HepG2 (cell line): ENCODE measurements at regions not wholly inside any gene's neighbourhood (a gene's known extent, or its start where the extent isn't known, plus 50 kb on each side); places are given as distances from the start of the nearest gene placed in this dataset.

ENCODE experiments used
- ATAC-seq: fragments of 200-7000 bp; cut with Tn5 transposase; 3 replicates; pipeline ENCODE4 v1.9.1; 2020; ENCODE audit warnings: mild to moderate bottlenecking, moderate library complexity
- BruUV-seq: library from RNA; stranded (reverse); fragments of 400-500 nt; replicated peaks from 2 replicates; lab custom pipeline; 2021; lab: Mats Ljungman, UMichigan
- CTCF ChIA-PET: fragments of 300-600 bp; formaldehyde crosslinking; extraction: SDS; loops from one replicate; lab custom pipeline; 2021; ENCODE audit warnings: low total read pairs, inconsistent platforms, low intra/inter-chr PET ratio; lab: Yijun Ruan, JAX
- POLR2A ChIA-PET: fragments of 350-600 bp; sonication (Branson Sonifier 250); formaldehyde crosslinking; loops from one replicate; lab custom pipeline; 2020; ENCODE audit warnings: antibody characterized with exemption, inconsistent platforms; lab: Yijun Ruan, JAX
- DNase-seq: peaks from one replicate; pipeline ENCODE4 v3.0.0-alpha.2; 2015; ENCODE audit warnings: low spot score
- FAIRE-seq: peaks from 3 replicates; lab custom pipeline; 2011; peaks lifted over from hg19 to GRCh38; lab: Jason Lieb, UNC
- H2AFZ ChIP-seq: one replicate; pipeline ENCODE4 v1.6.1; 2011; ENCODE audit warnings: low read length, inconsistent platforms
- H3K27ac ChIP-seq: fragments of 300-600 bp; 3 replicates; pipeline ENCODE4 v1.8.0; 2011; ENCODE audit warnings: mixed run types, mild to moderate bottlenecking, mixed read lengths, low read length, inconsistent platforms; ENCODE audit not compliant: insufficient read depth; ENCODE audit errors: extremely low read length
- H3K27me3 ChIP-seq, 2 experiments: fragments of 200-600 bp in 1 of 2; 2 replicates in 1 of 2; 3 replicates in 1 of 2; pipeline versions ENCODE4 v1.6.0 to v1.8.0; 2011; ENCODE audit warnings: low read length in 2 of 2, mild to moderate bottlenecking in 2 of 2, moderate library complexity in 2 of 2, inconsistent platforms in 1 of 2; ENCODE audit not compliant: insufficient read depth in 2 of 2, control insufficient read depth in 1 of 2
- H3K36me3 ChIP-seq, 2 experiments: fragments of 200-600 bp in 1 of 2; replicated peaks in 1 of 2; 2 replicates in 1 of 2; 3 replicates in 1 of 2; pipeline versions ENCODE4 v1.5.1 to v1.8.0; 2011; ENCODE audit warnings: low read length in 2 of 2, inconsistent platforms in 1 of 2; ENCODE audit not compliant: insufficient read depth in 2 of 2, control insufficient read depth in 1 of 2
- H3K4me1 ChIP-seq: 2 replicates; pipeline ENCODE4 v1.5.1; 2012; ENCODE audit warnings: low read length, inconsistent platforms; ENCODE audit not compliant: insufficient read depth
- H3K4me2 ChIP-seq: 2 replicates; pipeline ENCODE4 v1.6.0; 2011; ENCODE audit warnings: low read depth, low read length, inconsistent platforms
- H3K4me3 ChIP-seq, 3 experiments: fragments of 200-600 bp in 1 of 3; sonication (generic), shearing (Covaris generic) in 1 of 3; replicated peaks in 1 of 3; 2 replicates each; pipeline ENCODE4 v1.5.1; 2011 to 2016; ENCODE audit warnings: low read length in 3 of 3, inconsistent platforms in 2 of 3, low read depth in 2 of 3, mild to moderate bottlenecking in 2 of 3, control low read depth in 1 of 3, mixed read lengths in 1 of 3; ENCODE audit not compliant: insufficient read depth in 1 of 3
- H3K79me2 ChIP-seq: one replicate; pipeline ENCODE4 v1.6.1; 2011; ENCODE audit warnings: low read length, inconsistent platforms; ENCODE audit not compliant: insufficient read depth
- H3K9ac ChIP-seq: 2 replicates; pipeline ENCODE4 v1.6.0; 2011; ENCODE audit warnings: mild to moderate bottlenecking, low read depth, low read length, inconsistent platforms; ENCODE audit not compliant: insufficient read depth
- H3K9me3 ChIP-seq: 2 replicates; pipeline ENCODE4 v1.5.1; 2012; ENCODE audit warnings: mild to moderate bottlenecking, low read length
- H4K20me1 ChIP-seq: 2 replicates; pipeline ENCODE4 v1.6.0; 2011; ENCODE audit warnings: inconsistent platforms, mild to moderate bottlenecking, low read length, moderate library complexity; ENCODE audit not compliant: insufficient read depth
- ISL2 ChIP-seq: sonication (generic); formaldehyde crosslinking; IDR thresholded peaks from 2 replicates; pipeline ENCODE4 v1.5.0; 2020; ENCODE audit warnings: missing genetic modification reagents
- REPIN1 ChIP-seq: sonication (generic); formaldehyde crosslinking; IDR thresholded peaks from 2 replicates; pipeline ENCODE4 v1.8.0; 2022; ENCODE audit warnings: missing genetic modification reagents, low read depth, mild to moderate bottlenecking, borderline replicate concordance
- RFXANK ChIP-seq: IDR thresholded peaks from 2 replicates; pipeline ENCODE4 v1.6.1; 2016
- SETDB1 ChIP-seq: sonication (generic); formaldehyde crosslinking; IDR thresholded peaks from 2 replicates; pipeline ENCODE4 v1.5.1; 2020; ENCODE audit warnings: missing genetic modification reagents, mild to moderate bottlenecking, borderline replicate concordance
- WGBS: methylation state at CpG from one replicate; pipeline ENCODE4 v1.1.6; 2017; ENCODE audit warnings: low lambda C conversion rate; 5-methylcytosine and 5-hydroxymethylcytosine counted together
- in situ Hi-C: cut with HindIII; loops from 2 replicates; pipeline ENCODE4 v1.10.0; 2017; ENCODE audit warnings: low pct_unique_long_range_greater_than_20kb; ENCODE audit not compliant: extremely low pct_ligation_motif_present
- intact Hi-C: fragments of 100-400 bp; cut with micrococcal nuclease; formaldehyde crosslinking; loops from one replicate; pipeline ENCODE4 v1.10.0; 2022; ENCODE audit not compliant: unreplicated experiment
- TF ChIP-seq, protein P1 (sequence below), 2 experiments: IDR thresholded peaks; 2 replicates each; pipeline ENCODE4 v1.6.1; 2011 to 2012; ENCODE audit warnings: low read length in 2 of 2, borderline replicate concordance in 1 of 2, low read depth in 1 of 2, mild to moderate bottlenecking in 1 of 2, moderate library complexity in 1 of 2
- TF ChIP-seq, protein P2 (sequence below): sonication (generic); formaldehyde crosslinking; IDR thresholded peaks from 2 replicates; pipeline ENCODE4 v1.5.0; 2020; ENCODE audit warnings: mild to moderate bottlenecking, missing genetic modification reagents, borderline replicate concordance

DNA sequence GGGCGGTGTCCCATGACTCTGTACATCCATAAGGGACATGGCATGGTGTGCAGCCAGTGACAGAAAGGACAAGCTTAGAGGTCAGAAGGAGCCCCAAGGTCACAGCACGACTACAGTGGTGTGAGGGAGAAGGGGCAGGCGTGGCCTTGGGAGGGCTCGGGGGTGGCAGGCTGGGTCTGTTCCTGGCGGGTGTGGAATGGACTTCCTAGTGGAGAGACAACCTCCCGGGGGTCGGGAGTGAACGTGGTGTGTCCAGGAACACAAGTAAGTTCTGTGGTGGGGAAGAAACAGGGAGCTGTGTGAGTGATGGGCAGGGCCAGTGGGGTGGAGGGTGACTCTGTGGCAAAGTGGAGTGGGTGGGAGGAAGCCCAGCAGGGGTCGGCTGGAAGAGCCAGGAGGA, 279.3 kb downstream of the TEX29 start:
- no peak for DNase-seq
- H3K4me1 ChIP-seq: no peaks in the 10 kb centered on the region
- no peak for FAIRE-seq
- intact Hi-C loops: no loop called here
- TF ChIP-seq REPIN1 (CRISPR knock-in tag) (no peak), RFXANK (no peak), ISL2 (CRISPR knock-in tag) (no peak), SETDB1 (CRISPR knock-in tag) (no peak)
- TF ChIP-seq, protein P1, sequence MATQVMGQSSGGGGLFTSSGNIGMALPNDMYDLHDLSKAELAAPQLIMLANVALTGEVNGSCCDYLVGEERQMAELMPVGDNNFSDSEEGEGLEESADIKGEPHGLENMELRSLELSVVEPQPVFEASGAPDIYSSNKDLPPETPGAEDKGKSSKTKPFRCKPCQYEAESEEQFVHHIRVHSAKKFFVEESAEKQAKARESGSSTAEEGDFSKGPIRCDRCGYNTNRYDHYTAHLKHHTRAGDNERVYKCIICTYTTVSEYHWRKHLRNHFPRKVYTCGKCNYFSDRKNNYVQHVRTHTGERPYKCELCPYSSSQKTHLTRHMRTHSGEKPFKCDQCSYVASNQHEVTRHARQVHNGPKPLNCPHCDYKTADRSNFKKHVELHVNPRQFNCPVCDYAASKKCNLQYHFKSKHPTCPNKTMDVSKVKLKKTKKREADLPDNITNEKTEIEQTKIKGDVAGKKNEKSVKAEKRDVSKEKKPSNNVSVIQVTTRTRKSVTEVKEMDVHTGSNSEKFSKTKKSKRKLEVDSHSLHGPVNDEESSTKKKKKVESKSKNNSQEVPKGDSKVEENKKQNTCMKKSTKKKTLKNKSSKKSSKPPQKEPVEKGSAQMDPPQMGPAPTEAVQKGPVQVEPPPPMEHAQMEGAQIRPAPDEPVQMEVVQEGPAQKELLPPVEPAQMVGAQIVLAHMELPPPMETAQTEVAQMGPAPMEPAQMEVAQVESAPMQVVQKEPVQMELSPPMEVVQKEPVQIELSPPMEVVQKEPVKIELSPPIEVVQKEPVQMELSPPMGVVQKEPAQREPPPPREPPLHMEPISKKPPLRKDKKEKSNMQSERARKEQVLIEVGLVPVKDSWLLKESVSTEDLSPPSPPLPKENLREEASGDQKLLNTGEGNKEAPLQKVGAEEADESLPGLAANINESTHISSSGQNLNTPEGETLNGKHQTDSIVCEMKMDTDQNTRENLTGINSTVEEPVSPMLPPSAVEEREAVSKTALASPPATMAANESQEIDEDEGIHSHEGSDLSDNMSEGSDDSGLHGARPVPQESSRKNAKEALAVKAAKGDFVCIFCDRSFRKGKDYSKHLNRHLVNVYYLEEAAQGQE (IDR thresholded peaks at IDR 0.05; ENCODE audit: borderline replicate concordance in 1 of 2, low read depth in 1 of 2, low read length in 2 of 2): no peak
- TF ChIP-seq, protein P2, sequence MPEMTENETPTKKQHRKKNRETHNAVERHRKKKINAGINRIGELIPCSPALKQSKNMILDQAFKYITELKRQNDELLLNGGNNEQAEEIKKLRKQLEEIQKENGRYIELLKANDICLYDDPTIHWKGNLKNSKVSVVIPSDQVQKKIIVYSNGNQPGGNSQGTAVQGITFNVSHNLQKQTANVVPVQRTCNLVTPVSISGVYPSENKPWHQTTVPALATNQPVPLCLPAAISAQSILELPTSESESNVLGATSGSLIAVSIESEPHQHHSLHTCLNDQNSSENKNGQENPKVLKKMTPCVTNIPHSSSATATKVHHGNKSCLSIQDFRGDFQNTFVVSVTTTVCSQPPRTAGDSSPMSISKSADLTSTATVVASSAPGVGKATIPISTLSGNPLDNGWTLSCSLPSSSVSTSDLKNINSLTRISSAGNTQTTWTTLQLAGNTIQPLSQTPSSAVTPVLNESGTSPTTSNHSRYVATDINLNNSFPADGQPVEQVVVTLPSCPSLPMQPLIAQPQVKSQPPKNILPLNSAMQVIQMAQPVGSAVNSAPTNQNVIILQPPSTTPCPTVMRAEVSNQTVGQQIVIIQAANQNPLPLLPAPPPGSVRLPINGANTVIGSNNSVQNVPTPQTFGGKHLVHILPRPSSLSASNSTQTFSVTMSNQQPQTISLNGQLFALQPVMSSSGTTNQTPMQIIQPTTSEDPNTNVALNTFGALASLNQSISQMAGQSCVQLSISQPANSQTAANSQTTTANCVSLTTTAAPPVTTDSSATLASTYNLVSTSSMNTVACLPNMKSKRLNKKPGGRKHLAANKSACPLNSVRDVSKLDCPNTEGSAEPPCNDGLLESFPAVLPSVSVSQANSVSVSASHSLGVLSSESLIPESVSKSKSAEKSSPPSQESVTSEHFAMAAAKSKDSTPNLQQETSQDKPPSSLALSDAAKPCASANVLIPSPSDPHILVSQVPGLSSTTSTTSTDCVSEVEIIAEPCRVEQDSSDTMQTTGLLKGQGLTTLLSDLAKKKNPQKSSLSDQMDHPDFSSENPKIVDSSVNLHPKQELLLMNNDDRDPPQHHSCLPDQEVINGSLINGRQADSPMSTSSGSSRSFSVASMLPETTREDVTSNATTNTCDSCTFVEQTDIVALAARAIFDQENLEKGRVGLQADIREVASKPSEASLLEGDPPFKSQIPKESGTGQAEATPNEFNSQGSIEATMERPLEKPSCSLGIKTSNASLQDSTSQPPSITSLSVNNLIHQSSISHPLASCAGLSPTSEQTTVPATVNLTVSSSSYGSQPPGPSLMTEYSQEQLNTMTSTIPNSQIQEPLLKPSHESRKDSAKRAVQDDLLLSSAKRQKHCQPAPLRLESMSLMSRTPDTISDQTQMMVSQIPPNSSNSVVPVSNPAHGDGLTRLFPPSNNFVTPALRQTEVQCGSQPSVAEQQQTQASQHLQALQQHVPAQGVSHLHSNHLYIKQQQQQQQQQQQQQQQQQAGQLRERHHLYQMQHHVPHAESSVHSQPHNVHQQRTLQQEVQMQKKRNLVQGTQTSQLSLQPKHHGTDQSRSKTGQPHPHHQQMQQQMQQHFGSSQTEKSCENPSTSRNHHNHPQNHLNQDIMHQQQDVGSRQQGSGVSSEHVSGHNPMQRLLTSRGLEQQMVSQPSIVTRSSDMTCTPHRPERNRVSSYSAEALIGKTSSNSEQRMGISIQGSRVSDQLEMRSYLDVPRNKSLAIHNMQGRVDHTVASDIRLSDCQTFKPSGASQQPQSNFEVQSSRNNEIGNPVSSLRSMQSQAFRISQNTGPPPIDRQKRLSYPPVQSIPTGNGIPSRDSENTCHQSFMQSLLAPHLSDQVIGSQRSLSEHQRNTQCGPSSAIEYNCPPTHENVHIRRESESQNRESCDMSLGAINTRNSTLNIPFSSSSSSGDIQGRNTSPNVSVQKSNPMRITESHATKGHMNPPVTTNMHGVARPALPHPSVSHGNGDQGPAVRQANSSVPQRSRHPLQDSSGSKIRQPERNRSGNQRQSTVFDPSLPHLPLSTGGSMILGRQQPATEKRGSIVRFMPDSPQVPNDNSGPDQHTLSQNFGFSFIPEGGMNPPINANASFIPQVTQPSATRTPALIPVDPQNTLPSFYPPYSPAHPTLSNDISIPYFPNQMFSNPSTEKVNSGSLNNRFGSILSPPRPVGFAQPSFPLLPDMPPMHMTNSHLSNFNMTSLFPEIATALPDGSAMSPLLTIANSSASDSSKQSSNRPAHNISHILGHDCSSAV (CRISPR knock-in tag): no peak
- TF ChIP-seq, all 625 proteins: peak for 0
- Histone ChIP-seq H3K9ac (no peak overlapping the region), H3K4me3 (no peak overlapping the region), H2AFZ (no peak overlapping the region), H3K27ac (no peak overlapping the region), H3K9me3 (no peaks in the 10 kb centered on the region), H3K27me3 (peaks cover 0 to 18% of the 10 kb centered on the region in 2 experiments; a peak in 2 of 5 replicates), H3K36me3 (no peaks in the 10 kb centered on the region), H3K4me2 (no peak overlapping the region), H3K79me2 (no peaks in the 10 kb centered on the region), H4K20me1 (no peaks in the 10 kb centered on the region)
- ATAC-seq: no peak
- in situ Hi-C loops: no loop called here
- POLR2A ChIA-PET: no interaction called here
- CTCF ChIA-PET: no interaction called here
- no TSS peak for BruUV-seq
- 0% methylated on average over 8 of the region's 9 CpGs for WGBS
